Ectodermal cell (in vitro differentiated cells): ENCODE measurements at regions not wholly inside any gene's neighbourhood (a gene's known extent, or its start where the extent isn't known, plus 50 kb on each side); places are given as distances from the start of the nearest gene placed in this dataset.

Experiments used
- H3K27ac ChIP-seq: 2 replicates; pipeline ENCODE4 v1.7.0; 2013; ENCODE audit warnings: mild to moderate bottlenecking, low read depth, low read length; ENCODE audit not compliant: insufficient read depth, poor library complexity, severe bottlenecking
- H3K27me3 ChIP-seq: 2 replicates; pipeline ENCODE4 v1.7.0; 2013; ENCODE audit warnings: mild to moderate bottlenecking, low read length; ENCODE audit not compliant: insufficient read depth, control insufficient read depth, poor library complexity, severe bottlenecking
- H3K36me3 ChIP-seq: one replicate; pipeline ENCODE4 v1.7.0; 2013; ENCODE audit warnings: low read length; ENCODE audit not compliant: control insufficient read depth, insufficient read depth
- H3K4me1 ChIP-seq: one replicate; pipeline ENCODE4 v1.7.0; 2013; ENCODE audit warnings: low read length; ENCODE audit not compliant: control insufficient read depth, insufficient read depth
- H3K4me3 ChIP-seq: 2 replicates; pipeline ENCODE4 v1.7.0; 2013; ENCODE audit warnings: low read depth, low read length, control low read depth; ENCODE audit not compliant: insufficient read depth
- H3K9me3 ChIP-seq: 2 replicates; pipeline ENCODE4 v1.7.0; 2013; ENCODE audit warnings: mild to moderate bottlenecking, low read length, moderate library complexity; ENCODE audit not compliant: control insufficient read depth
- WGBS, 2 experiments: methylation state at CpG; one replicate each; pipeline ENCODE4 v1.1.7; 2013; ENCODE audit warnings: missing lambda C conversion rate in 2 of 2; 5-methylcytosine and 5-hydroxymethylcytosine counted together

- WGBS, 2 experiments = 95 to 96% methylated on average over 3 of the region's 3 CpGs
- H3K27me3 ChIP-seq = no peaks in the 10 kb centered on the region
- H3K27ac ChIP-seq = no peak overlapping the region
- no peaks in the 10 kb centered on the region for H3K36me3 ChIP-seq
- H3K4me1 ChIP-seq = no peaks in the 10 kb centered on the region
- no peak overlapping the region for H3K4me3 ChIP-seq
- H3K9me3 ChIP-seq = no peaks in the 10 kb centered on the region
Observed at GRCh38 chr6:106918115-106918514, 56.4 kb downstream of the CD24 start.

- no peak overlapping the region for H3K27ac ChIP-seq
- 94 to 98% methylated on average over 2 of the region's 2 CpGs for WGBS, 2 experiments
- H3K9me3 ChIP-seq = no peaks in the 10 kb centered on the region
- no peaks in the 10 kb centered on the region for H3K4me1 ChIP-seq
- no peak overlapping the region for H3K4me3 ChIP-seq
- H3K27me3 ChIP-seq = no peaks in the 10 kb centered on the region
- no peaks in the 10 kb centered on the region for H3K36me3 ChIP-seq
Observed at GRCh38 chr6:106916891-106917290, 57.6 kb downstream of the CD24 start.

- Histone ChIP-seq H3K4me1 (no peaks in the 10 kb centered on the region), H3K36me3 (no peaks in the 10 kb centered on the region), H3K4me3 (no peak overlapping the region), H3K27me3 (no peaks in the 10 kb centered on the region), H3K27ac (no peak overlapping the region), H3K9me3 (no peaks in the 10 kb centered on the region)
- 85 to 91% methylated on average over 4 to 5 of the region's 5 CpGs for WGBS, 2 experiments
Observed at GRCh38 chr6:106913676-106914280, 60.8 kb downstream of the CD24 start.

GRCh38 chr6:106913111-106913510 is 61.4 kb downstream of the CD24 start:
- Histone ChIP-seq H3K36me3 (no peaks in the 10 kb centered on the region), H3K4me1 (no peaks in the 10 kb centered on the region), H3K9me3 (no peaks in the 10 kb centered on the region), H3K27ac (no peak overlapping the region), H3K27me3 (no peaks in the 10 kb centered on the region), H3K4me3 (no peak overlapping the region)

GRCh38 chr6:106912091-106912490 is 62.4 kb downstream of the CD24 start:
- H3K36me3 ChIP-seq = no peaks in the 10 kb centered on the region
- H3K27ac ChIP-seq = no peak overlapping the region
- no peaks in the 10 kb centered on the region for H3K9me3 ChIP-seq
- H3K4me3 ChIP-seq = no peak overlapping the region
- no peaks in the 10 kb centered on the region for H3K27me3 ChIP-seq
- H3K4me1 ChIP-seq = no peaks in the 10 kb centered on the region

GRCh38 chr6:106910999-106911949 is 63.3 kb downstream of the CD24 start:
- no peak overlapping the region for H3K27ac ChIP-seq
- H3K36me3 ChIP-seq = no peaks in the 10 kb centered on the region
- H3K27me3 ChIP-seq = no peaks in the 10 kb centered on the region
- no peaks in the 10 kb centered on the region for H3K9me3 ChIP-seq
- WGBS, 2 experiments = 79 to 84% methylated on average over 7 of the region's 7 CpGs
- H3K4me1 ChIP-seq = no peaks in the 10 kb centered on the region
- no peak overlapping the region for H3K4me3 ChIP-seq

GRCh38 chr6:106908386-106908840 is 66.1 kb downstream of the CD24 start:
- H3K36me3 ChIP-seq = no peaks in the 10 kb centered on the region
- WGBS, 2 experiments = 70 to 73% methylated on average over 3 of the region's 3 CpGs

GRCh38 chr6:106907754-106908153 is 66.8 kb downstream of the CD24 start:
- H3K27ac ChIP-seq = no peak overlapping the region
- H3K27me3 ChIP-seq = no peaks in the 10 kb centered on the region
- H3K9me3 ChIP-seq = no peaks in the 10 kb centered on the region
- WGBS, 2 experiments = 89 to 90% methylated on average over 1 of the region's 1 CpG
- H3K36me3 ChIP-seq = no peaks in the 10 kb centered on the region
- H3K4me3 ChIP-seq = no peak overlapping the region
- H3K4me1 ChIP-seq = no peaks in the 10 kb centered on the region

More at GRCh38 chr6:106908386-106908840, 66.1 kb downstream of the CD24 start:
- Histone ChIP-seq H3K4me1 (no peaks in the 10 kb centered on the region), H3K9me3 (no peaks in the 10 kb centered on the region), H3K27me3 (no peaks in the 10 kb centered on the region), H3K4me3 (no peak overlapping the region), H3K27ac (no peak overlapping the region)

- Histone ChIP-seq H3K36me3 (no peaks in the 10 kb centered on the region), H3K27ac (no peak overlapping the region), H3K27me3 (no peaks in the 10 kb centered on the region), H3K4me3 (no peak overlapping the region), H3K9me3 (no peaks in the 10 kb centered on the region), H3K4me1 (no peaks in the 10 kb centered on the region)
- 89 to 92% methylated on average over 6 of the region's 6 CpGs for whole genome bisulfite sequencing, 2 experiments
Observed at GRCh38 chr6:106906232-106906631, 68.3 kb downstream of the CD24 start.

GRCh38 chr6:106903299-106903698 is 71.2 kb downstream of the CD24 start:
- Histone ChIP-seq H3K27me3 (no peaks in the 10 kb centered on the region), H3K4me3 (no peak overlapping the region), H3K4me1 (no peaks in the 10 kb centered on the region), H3K36me3 (no peaks in the 10 kb centered on the region), H3K9me3 (no peaks in the 10 kb centered on the region), H3K27ac (no peak overlapping the region)
- 50 to 67% methylated on average over 1 to 4 of the region's 4 CpGs for WGBS, 2 experiments
